ENCODE measurements at regions not wholly inside any gene's neighbourhood (a gene's known extent, or its start where the extent isn't known, plus 50 kb on each side); places are given as distances from the start of the nearest gene placed in this dataset.

GRCh38 chr13:34751492-34751891, 190.6 kb upstream of the NBEA start:
- Mint-ChIP-seq H3K4me3 (no peak overlapping the region), H3K4me1 (peaks cover 20 to 24% of the 10 kb centered on the region in 2 experiments), H3K9me3 (no peaks in the 10 kb centered on the region; a peak in 1 of 5 replicates), H3K36me3 (ENCODE audit: insufficient read depth in 1 of 3, low read depth in 3 of 3) (peaks cover 0 to 2% (median 0%) of the 10 kb centered on the region in 3 experiments; a peak in 2 of 7 replicates), H3K27me3 (ENCODE audit: low read depth) (no peaks in the 10 kb centered on the region), H3K27ac (no peak overlapping the region)
- Histone ChIP-seq H3K9ac (ENCODE audit: extremely low read depth, insufficient read length, low read length) (no peak overlapping the region), H3K56ac (ENCODE audit: insufficient read length, low read depth, low read length) (no peak overlapping the region), H3K4ac (ENCODE audit: low read depth, low read length) (no peak overlapping the region), H3K4me2 (ENCODE audit: insufficient read depth, insufficient read length, low read length) (no peak overlapping the region), H2AFZ (ENCODE audit: low read length) (no peak overlapping the region), H2AK5ac (ENCODE audit: insufficient read length, low read length) (no peak overlapping the region), H3T11ph (ENCODE audit: low read length) (no peak overlapping the region), H3K27ac (ENCODE audit: insufficient read length, low read depth, low read length) (no peak overlapping the region), H3K14ac (ENCODE audit: insufficient read depth, low read length) (no peak overlapping the region), H3K23ac (ENCODE audit: insufficient read length, low read depth, low read length) (no peak overlapping the region), H3K4me1 (ENCODE audit: insufficient read depth, low read length) (no peaks in the 10 kb centered on the region; the same call in 1 of the 2 replicates), H4K5ac (ENCODE audit: insufficient read length, low read depth, low read length) (no peak overlapping the region), H3K18ac (ENCODE audit: insufficient read length, low read depth, low read length) (no peak overlapping the region), H3K79me1 (ENCODE audit: insufficient read depth, low read depth, low read length, poor library complexity, severe bottlenecking) (no peaks in the 10 kb centered on the region), H2BK15ac (ENCODE audit: low read depth, low read length) (no peak overlapping the region), H4K91ac (ENCODE audit: insufficient read length, low read depth, low read length) (no peak overlapping the region), H2BK20ac (ENCODE audit: low read depth, low read length, poor library complexity, severe bottlenecking) (no peak overlapping the region), H4K20me1 (ENCODE audit: control insufficient read depth, insufficient read depth, insufficient read length) (no peaks in the 10 kb centered on the region), H2BK5ac (ENCODE audit: insufficient read length, low read length) (no peak overlapping the region), H3K27me3 (ENCODE audit: insufficient read depth, low read length) (no peaks in the 10 kb centered on the region), H2BK12ac (ENCODE audit: insufficient read length, low read depth, low read length) (no peak overlapping the region), H4K8ac (replicated peaks; ENCODE audit: insufficient read length, low read depth, low read length) (no peak overlapping the region), H3K9me3 (ENCODE audit: control insufficient read depth, low read depth, low read length) (no peaks in the 10 kb centered on the region), H3K79me2 (ENCODE audit: insufficient read depth, low read length) (no peaks in the 10 kb centered on the region; the same call in 1 of the 2 replicates), H3K23me2 (ENCODE audit: insufficient read length, low read depth, low read length, poor library complexity, severe bottlenecking) (peaks cover 4% of the 10 kb centered on the region), H2BK120ac (ENCODE audit: low read depth, low read length, poor library complexity, severe bottlenecking) (no peak overlapping the region)
- no peak for DNase-seq
- TF ChIP-seq CTCF (conservative IDR thresholded peaks at IDR 0.05), result no peak
- no CpG with 5 or more reads among the region's 3 CpGs for WGBS (ENCODE audit: extremely low coverage, insufficient read length, low lambda C conversion rate)

All from H9 (cell line).